HG02571 (cell line): ENCODE measurements at regions not wholly inside any gene's neighbourhood (a gene's known extent, or its start where the extent isn't known, plus 50 kb on each side); places are given as distances from the start of the nearest gene placed in this dataset.
"Not testable (repeated sequence)": the region's sequence is repeated elsewhere in the genome, so short reads cannot be mapped to it uniquely, and the experiment has no call there.

ENCODE experiments used
- ATAC-seq: cut with Tn5 transposase; IDR thresholded peaks from one replicate; pipeline ENCODE4 v1.9.1; 2021; ENCODE audit warnings: mild to moderate bottlenecking, moderate library complexity; ENCODE audit not compliant: unreplicated experiment

GRCh38 chr10:55943403-55943802 lies 417.7 kb downstream of the ZWINT start:
- no peak for ATAC-seq

- ATAC-seq: no peak
These were observed 431.8 kb downstream of the ZWINT start for GRCh38 chr10:55929291-55929690.

- ATAC-seq: not testable (repeated sequence)
These were observed 461.4 kb downstream of the ZWINT start for GRCh38 chr10:55899472-55900147.

GRCh38 chr10:55897490-55897921 lies 463.6 kb downstream of the ZWINT start:
- no peak for ATAC-seq

- ATAC-seq: no peak
These were observed 468.8 kb downstream of the ZWINT start for GRCh38 chr10:55892276-55892675.

GRCh38 chr10:55881588-55881987 lies 479.5 kb downstream of the ZWINT start:
- ATAC-seq: no peak

- no peak for ATAC-seq
These were observed 487.6 kb downstream of the ZWINT start for GRCh38 chr10:55873485-55873884.

GRCh38 chr10:55870186-55870585 lies 490.9 kb downstream of the ZWINT start:
- no peak for ATAC-seq

- ATAC-seq: no peak
These were observed 493.2 kb downstream of the ZWINT start for GRCh38 chr10:55867848-55868247.

- ATAC-seq: no peak
These were observed 502.3 kb downstream of the ZWINT start for GRCh38 chr10:55858730-55859129.

- ATAC-seq: no peak
These were observed 508.2 kb downstream of the ZWINT start for GRCh38 chr10:55852900-55853299.

- ATAC-seq: no peak
These were observed 523.8 kb downstream of the ZWINT start for GRCh38 chr10:55837273-55837672.

GRCh38 chr10:55822096-55822495 lies 539.0 kb downstream of the ZWINT start:
- no peak for ATAC-seq

- ATAC-seq: no peak
These were observed 540.6 kb downstream of the ZWINT start for GRCh38 chr10:55820478-55820877.

- ATAC-seq: no peak
These were observed 541.0 kb downstream of the ZWINT start for GRCh38 chr10:55820071-55820470.

- ATAC-seq: no peak
These were observed 547.4 kb downstream of the ZWINT start for GRCh38 chr10:55813451-55814170.

- no peak for ATAC-seq
These were observed 558.0 kb downstream of the ZWINT start for GRCh38 chr10:55803055-55803454.

GRCh38 chr10:55801353-55801661 lies 559.8 kb downstream of the ZWINT start:
- ATAC-seq: no peak

- no peak for ATAC-seq
These were observed 560.3 kb downstream of the ZWINT start for GRCh38 chr10:55800602-55801352.

GRCh38 chr10:55793024-55793423 lies 568.0 kb downstream of the ZWINT start:
- no peak for ATAC-seq

- not testable (repeated sequence) for ATAC-seq
These were observed 570.8 kb downstream of the ZWINT start for GRCh38 chr10:55790276-55790675.

- ATAC-seq: no peak
These were observed 574.5 kb downstream of the ZWINT start for GRCh38 chr10:55786461-55787050.
